Mesothelial cell of epicardium (in vitro differentiated cells): ENCODE measurements at regions not wholly inside any gene's neighbourhood (a gene's known extent, or its start where the extent isn't known, plus 50 kb on each side); places are given as distances from the start of the nearest gene placed in this dataset.

Experiments used
- DNase-seq, 2 experiments: peaks; one replicate each; pipeline ENCODE4 v3.0.0; 2021; ENCODE audit warnings: low spot score in 2 of 2; ENCODE audit not compliant: unreplicated experiment in 2 of 2
- H3K27ac Mint-ChIP-seq: 2 replicates; pipeline ENCODE4 v1.8.0; 2021; ENCODE audit warnings: mixed read lengths
- H3K27me3 Mint-ChIP-seq: 2 replicates; pipeline ENCODE4 v1.8.0; 2021; ENCODE audit warnings: low read depth, mixed read lengths
- H3K36me3 Mint-ChIP-seq: 2 replicates; pipeline ENCODE4 v1.8.0; 2021; ENCODE audit warnings: mixed read lengths
- H3K4me1 Mint-ChIP-seq: 2 replicates; pipeline ENCODE4 v1.8.0; 2021; ENCODE audit warnings: mixed read lengths
- H3K4me3 Mint-ChIP-seq: 2 replicates; pipeline ENCODE4 v1.8.0; 2021; ENCODE audit warnings: mild to moderate bottlenecking, moderate library complexity, mixed read lengths
- H3K9me3 Mint-ChIP-seq: 2 replicates; pipeline ENCODE4 v1.8.0; 2021; ENCODE audit warnings: mixed read lengths
- CTCF ChIP-seq: fragments of 200-600 bp; sonication (generic); IDR thresholded peaks from one replicate; pipeline ENCODE4 v1.5.0; 2021; ENCODE audit warnings: antibody characterized with exemption; ENCODE audit not compliant: unreplicated experiment

DNA sequence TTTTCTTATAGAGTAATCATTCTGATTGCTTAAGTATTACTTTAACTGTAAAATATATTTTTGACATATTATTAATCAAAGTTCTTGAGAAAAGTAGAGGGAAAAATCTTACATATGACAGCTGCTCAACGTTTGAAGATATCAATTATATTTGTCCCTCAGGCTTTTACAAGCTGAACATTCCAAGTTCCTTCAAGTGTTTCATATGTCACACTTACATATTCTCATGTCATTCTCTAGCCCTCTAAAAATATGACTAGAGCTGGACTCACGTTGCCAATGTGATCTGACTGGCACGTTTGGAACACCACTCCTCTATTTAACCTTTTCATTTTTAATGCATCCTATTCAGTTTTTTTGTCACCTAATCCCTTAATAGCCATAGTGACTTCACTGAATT lies 492.9 kb downstream of the PCDH18 start:
- Mint-ChIP-seq H3K27me3 (no peaks in the 10 kb centered on the region), H3K27ac (no peak overlapping the region), H3K9me3 (no peaks in the 10 kb centered on the region)

DNA sequence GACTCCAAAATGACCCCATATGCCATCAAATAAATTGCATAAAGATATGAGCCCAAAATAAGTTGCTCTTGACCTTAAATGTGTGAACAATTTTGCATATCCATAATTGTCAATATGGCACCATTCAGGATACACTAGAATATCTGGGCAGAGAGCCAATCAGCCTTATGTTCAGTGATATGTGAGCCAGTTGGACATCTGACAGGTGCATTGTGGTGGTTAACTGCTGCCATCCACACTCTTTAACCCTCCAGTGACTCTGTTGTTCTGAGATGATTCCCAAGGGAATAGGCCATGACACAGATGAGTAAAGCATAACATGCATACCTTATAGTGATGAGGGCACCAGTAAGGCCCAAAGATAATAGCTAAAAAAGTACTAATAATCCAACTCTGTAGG lies 500.1 kb downstream of the PCDH18 start:
- no peak for DNase-seq
- Mint-ChIP-seq H3K27me3 (no peaks in the 10 kb centered on the region), H3K36me3 (no peaks in the 10 kb centered on the region), H3K27ac (no peak overlapping the region), H3K4me1 (no peaks in the 10 kb centered on the region), H3K9me3 (peaks cover 23% of the 10 kb centered on the region), H3K4me3 (no peak overlapping the region)
- no peak for TF ChIP-seq CTCF

More for the DNA sequence above, 492.9 kb downstream of the PCDH18 start:
- no peak for DNase-seq
- no peak overlapping the region for H3K4me3 Mint-ChIP-seq
- H3K36me3 Mint-ChIP-seq = no peaks in the 10 kb centered on the region
- H3K4me1 Mint-ChIP-seq = no peaks in the 10 kb centered on the region
- no peak for TF ChIP-seq CTCF

DNA sequence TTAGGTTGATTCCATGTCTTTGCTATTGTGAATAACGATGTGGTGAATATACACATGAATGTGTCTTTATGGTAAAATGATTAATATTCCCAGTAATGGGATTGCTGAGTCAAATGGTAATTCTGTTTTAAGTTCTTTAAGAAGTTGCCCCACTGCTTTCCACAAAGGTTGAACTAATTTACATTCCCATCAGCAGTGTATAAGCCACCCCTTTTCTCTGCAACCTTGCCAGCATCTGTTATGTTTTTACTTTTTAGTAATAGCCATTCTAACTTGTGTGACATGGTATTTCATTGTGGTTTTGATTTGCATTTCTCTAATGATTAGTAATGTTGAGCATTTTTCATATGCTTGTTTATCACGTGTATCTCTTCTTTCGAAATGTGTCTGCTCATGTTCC lies 503.3 kb downstream of the PCDH18 start:
- H3K4me3 Mint-ChIP-seq = no peak overlapping the region
- no peak for TF ChIP-seq CTCF
- no peak for DNase-seq
- H3K9me3 Mint-ChIP-seq = peaks cover 23% of the 10 kb centered on the region
- H3K4me1 Mint-ChIP-seq = no peaks in the 10 kb centered on the region
- H3K36me3 Mint-ChIP-seq = no peaks in the 10 kb centered on the region
- H3K27me3 Mint-ChIP-seq = no peaks in the 10 kb centered on the region
- no peak overlapping the region for H3K27ac Mint-ChIP-seq

DNA sequence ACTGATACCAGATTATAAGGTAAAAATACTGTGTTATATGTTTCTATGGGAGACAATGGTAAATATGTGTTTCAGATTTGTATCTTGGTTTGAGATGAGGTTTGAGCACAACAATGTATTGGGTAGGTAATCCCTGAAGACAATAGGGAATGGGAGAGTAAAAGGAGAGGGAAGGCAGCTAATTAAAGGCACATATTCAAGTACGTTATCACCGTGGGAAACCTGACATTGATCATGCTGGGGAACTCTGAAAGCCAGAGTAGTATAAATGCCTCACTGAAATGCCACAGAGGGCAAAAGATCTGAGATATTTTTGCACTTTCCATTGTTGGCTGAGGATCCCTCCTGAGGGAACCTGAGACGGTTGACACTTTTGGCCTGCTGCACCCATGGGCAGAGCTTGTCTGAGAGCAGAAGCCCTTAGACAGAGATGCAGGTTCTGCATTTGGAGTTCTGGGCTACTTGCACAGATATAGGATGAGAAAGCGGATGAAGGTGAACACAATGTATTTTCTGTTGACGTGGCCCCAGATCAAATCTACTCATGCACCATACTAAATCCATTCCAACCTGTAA lies 506.7 kb downstream of the PCDH18 start:
- no peak overlapping the region for H3K27ac Mint-ChIP-seq
- no peak for DNase-seq
- no peaks in the 10 kb centered on the region for H3K27me3 Mint-ChIP-seq
- no peak for TF ChIP-seq CTCF
- H3K4me3 Mint-ChIP-seq = no peak overlapping the region
- no peaks in the 10 kb centered on the region for H3K4me1 Mint-ChIP-seq
- H3K36me3 Mint-ChIP-seq = no peaks in the 10 kb centered on the region
- peaks cover 19% of the 10 kb centered on the region for H3K9me3 Mint-ChIP-seq

DNA sequence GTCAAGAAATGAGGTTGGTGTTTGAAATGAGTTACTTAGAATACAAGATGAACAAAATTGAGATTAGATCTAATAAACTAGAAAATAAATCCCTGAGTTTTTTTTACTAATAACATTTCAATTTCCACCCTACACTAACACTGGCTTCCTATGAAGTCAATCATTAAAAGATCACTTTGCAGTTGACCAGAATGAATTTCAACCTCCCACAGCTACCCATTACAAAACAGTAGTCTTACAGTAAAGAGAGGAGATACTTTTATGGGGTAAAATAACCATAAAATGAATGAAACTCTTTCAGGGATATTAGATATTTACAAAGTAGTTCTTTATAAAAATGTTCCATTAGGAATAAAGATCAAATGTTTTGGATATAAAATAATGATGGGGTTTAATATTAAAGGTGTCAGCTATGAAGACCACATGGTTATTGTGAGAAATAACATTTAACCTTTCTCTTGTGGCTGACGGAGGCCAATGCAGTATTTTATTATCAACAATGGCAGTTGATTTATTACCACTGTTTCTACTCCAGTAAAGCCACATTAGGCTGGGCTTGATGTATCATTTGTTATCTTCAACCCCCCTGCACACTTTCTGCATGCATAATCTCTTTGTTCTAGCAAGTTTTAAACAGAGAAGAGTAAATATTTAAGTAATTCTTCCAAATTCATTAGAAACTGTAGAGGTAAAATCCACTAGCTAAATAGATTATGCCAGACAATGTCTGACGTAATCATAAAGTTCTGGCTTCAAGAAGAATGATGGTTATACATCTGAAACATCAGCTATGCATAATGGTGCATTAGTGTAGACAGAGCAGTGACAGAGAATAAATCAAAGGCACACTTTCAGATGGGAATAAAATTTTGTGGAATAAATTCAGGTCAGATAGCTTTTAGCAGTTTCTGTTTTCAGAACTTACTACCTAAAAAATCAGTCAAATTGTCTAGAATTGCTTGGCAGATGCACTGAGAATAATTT lies 516.6 kb downstream of the PCDH18 start:
- DNase-seq = no peak
- Mint-ChIP-seq H3K36me3 (no peaks in the 10 kb centered on the region), H3K27ac (no peak overlapping the region), H3K4me3 (no peak overlapping the region), H3K4me1 (peaks cover 7% of the 10 kb centered on the region), H3K27me3 (no peaks in the 10 kb centered on the region), H3K9me3 (peaks cover 2% of the 10 kb centered on the region)
- no peak for TF ChIP-seq CTCF
